Psoas muscle (tissue), 7 donors: ENCODE measurements at regions not wholly inside any gene's neighbourhood (a gene's known extent, or its start where the extent isn't known, plus 50 kb on each side); places are given as distances from the start of the nearest gene placed in this dataset.

Experiments
- ATAC-seq, 4 donors: fragments of 200-7000 bp; cut with Tn5 transposase; one replicate each; pipeline ENCODE4 v1.9.1; 2020; ENCODE audit warnings: moderate library complexity in 3 of 4, mild to moderate bottlenecking in 2 of 4
- DNase-seq, 2 donors: peaks; one replicate each; pipeline ENCODE4 v3.0.0-alpha.2; 2020
- H3K27ac ChIP-seq: fragments of 200-600 bp; one replicate; pipeline ENCODE4 v1.8.0; 2022
- H3K27me3 ChIP-seq, 3 donors: fragments of 200-600 bp in 1 of 3; one replicate each; pipeline versions ENCODE4 v1.6.1 to v1.8.0; 2013 to 2022; ENCODE audit warnings: low read length in 2 of 3, mild to moderate bottlenecking in 2 of 3, moderate library complexity in 1 of 3; ENCODE audit not compliant: insufficient read depth in 3 of 3
- H3K36me3 ChIP-seq, 2 donors: fragments of 200-600 bp in 1 of 2; one replicate each; pipeline versions ENCODE4 v1.6.1 to v1.8.0; 2013 to 2022; ENCODE audit warnings: low read depth in 1 of 2, mild to moderate bottlenecking in 1 of 2, moderate library complexity in 1 of 2; ENCODE audit not compliant: insufficient read depth in 1 of 2
- H3K4me1 ChIP-seq: fragments of 200-600 bp; one replicate; pipeline ENCODE4 v1.8.0; 2022
- H3K4me3 ChIP-seq: fragments of 200-600 bp; one replicate; pipeline ENCODE4 v1.8.0; 2022; ENCODE audit warnings: mild to moderate bottlenecking
- H3K9me3 ChIP-seq: fragments of 200-600 bp; one replicate; pipeline ENCODE4 v1.8.0; 2022
- CTCF ChIP-seq: fragments of 200-600 bp; IDR thresholded peaks from one replicate; pipeline ENCODE4 v1.8.0; 2022; ENCODE audit warnings: antibody characterized with exemption
- WGBS, 3 donors: extraction: QIAGEN DNeasy Blood & Tissue Kit; methylation state at CpG; one replicate each; pipeline versions ENCODE4 v1.1.6 to v1.1.7; 2013; 5-methylcytosine and 5-hydroxymethylcytosine counted together
- intact Hi-C, 2 donors: fragments of 100-400 bp; cut with DNase I; formaldehyde crosslinking; loops; one replicate each; pipeline versions ENCODE4 v1.11.0 to v1.14.2; 2022
- donor health status: healthy with polysubstance abuse.
- donor health status: DM: no; HTN: no; CAD: no; lungs with moderate emphysema.
- donor health status: Bipolar disorder and iron deficiency.
- donor health status: healthy.
- donor health status: DM: yes; HTN: yes; CAD: no.
- donor health status: DM: no; HTN: no; CAD: no.
- donor health status: DM: yes; HTN: yes; CAD: no.

GRCh38 chr5:165735388-165735787, 2230.0 kb downstream of the MAT2B start:
- Histone ChIP-seq H3K4me3 (no peak overlapping the region), H3K27me3 (no peaks in the 10 kb centered on the region), H3K9me3 (peaks cover 7% of the 10 kb centered on the region), H3K27ac (no peak overlapping the region), H3K4me1 (no peaks in the 10 kb centered on the region), H3K36me3 (no peaks in the 10 kb centered on the region)
- DNase-seq (no peak), ATAC-seq (no peak)
- intact Hi-C loops = no loop called here
- 44 to 90% (median 81%) methylated on average over 1 of the region's 1 CpG for WGBS, 3 donors
- no peak for TF ChIP-seq CTCF

GRCh38 chr5:165739079-165739741, 2233.8 kb downstream of the MAT2B start:
- intact Hi-C loops = no loop called here
- TF ChIP-seq CTCF = no peak

GRCh38 chr5:165757791-165758190, 2252.4 kb downstream of the MAT2B start:
- H3K9me3 ChIP-seq = no peaks in the 10 kb centered on the region
- no peak for ATAC-seq
- H3K4me1 ChIP-seq = no peaks in the 10 kb centered on the region
- intact Hi-C loops = no loop called here
- 29 to 33% (median 33%) methylated on average over 4 of the region's 4 CpGs for WGBS, 3 donors
- DNase-seq = no peak
- H3K4me3 ChIP-seq = no peak overlapping the region
- no peak overlapping the region for H3K27ac ChIP-seq
- no peak for TF ChIP-seq CTCF
- no peaks in the 10 kb centered on the region for H3K27me3 ChIP-seq
- H3K36me3 ChIP-seq = no peaks in the 10 kb centered on the region

More at GRCh38 chr5:165739079-165739741, 2233.8 kb downstream of the MAT2B start:
- WGBS, 3 donors = 65 to 71% (median 67%) methylated on average over 8 of the region's 8 CpGs
- Histone ChIP-seq H3K4me1 (no peaks in the 10 kb centered on the region), H3K9me3 (peaks cover 4% of the 10 kb centered on the region), H3K27ac (no peak overlapping the region), H3K36me3 (no peaks in the 10 kb centered on the region), H3K4me3 (no peak overlapping the region), H3K27me3 (no peaks in the 10 kb centered on the region)
- DNase-seq (no peak), ATAC-seq (no peak)

- Histone ChIP-seq H3K27ac (no peak overlapping the region), H3K9me3 (no peaks in the 10 kb centered on the region), H3K4me1 (no peaks in the 10 kb centered on the region), H3K36me3 (no peaks in the 10 kb centered on the region), H3K27me3 (no peaks in the 10 kb centered on the region), H3K4me3 (no peak overlapping the region)
- WGBS, 3 donors = 30 to 33% (median 32%) methylated on average over 2 of the region's 2 CpGs
- no peak for TF ChIP-seq CTCF
- no peak for ATAC-seq
- no peak for DNase-seq
- intact Hi-C loops = no loop called here
These were observed 2269.7 kb downstream of the MAT2B start for GRCh38 chr5:165775111-165775510.

GRCh38 chr5:165779505-165779904, 2274.1 kb downstream of the MAT2B start:
- no peak overlapping the region for H3K4me3 ChIP-seq
- ATAC-seq = no peak
- WGBS, 3 donors = 40 to 60% (median 50%) methylated on average over 1 of the region's 1 CpG
- no peak for DNase-seq
- no peaks in the 10 kb centered on the region for H3K4me1 ChIP-seq
- H3K27ac ChIP-seq = no peak overlapping the region
- no peaks in the 10 kb centered on the region for H3K27me3 ChIP-seq
- TF ChIP-seq CTCF = no peak
- H3K36me3 ChIP-seq = no peaks in the 10 kb centered on the region
- H3K9me3 ChIP-seq = no peaks in the 10 kb centered on the region
- intact Hi-C loops = no loop called here
